ENCODE measurements at regions not wholly inside any gene's neighbourhood (a gene's known extent, or its start where the extent isn't known, plus 50 kb on each side); places are given as distances from the start of the nearest gene placed in this dataset.

DNA sequence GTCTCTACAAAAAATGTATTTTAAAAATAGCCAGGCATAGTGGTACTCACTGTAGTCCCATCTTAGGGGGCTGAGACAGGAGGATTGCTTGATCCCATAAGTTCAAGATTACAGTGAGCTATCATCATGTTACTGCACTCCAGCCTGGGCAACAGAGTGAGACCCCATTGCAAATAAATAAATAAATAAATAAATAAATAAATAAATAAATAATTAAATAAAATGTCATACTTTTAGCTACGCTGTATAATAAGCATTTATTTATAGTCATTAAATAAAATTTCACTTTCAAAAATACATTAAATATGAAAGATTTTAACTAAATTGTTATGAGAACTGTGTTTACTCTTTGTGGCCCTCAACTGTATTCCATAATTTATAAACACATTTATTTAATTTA is 1124.2 kb downstream of the PCDH7 start:
- TF ChIP-seq EZH2phosphoT487 (IDR thresholded peaks at IDR 0.05; ENCODE audit: insufficient read depth, low read depth) (no peak), EZH2 (IDR thresholded peaks at IDR 0.05; ENCODE audit: insufficient read depth, poor library complexity, severe bottlenecking) (no peak)
